Erythroblast (primary cell): ENCODE measurements at regions not wholly inside any gene's neighbourhood (a gene's known extent, or its start where the extent isn't known, plus 50 kb on each side); places are given as distances from the start of the nearest gene placed in this dataset.
"Not testable (repeated sequence)": the region's sequence is repeated elsewhere in the genome, so short reads cannot be mapped to it uniquely, and the experiment has no call there.

Source experiments
- GATA1 ChIP-seq: IDR thresholded peaks from 2 replicates; pipeline ENCODE4 v1.6.1; 2011; ENCODE audit warnings: low read depth, mild to moderate bottlenecking, control low read depth, low read length, moderate library complexity
- POLR2A ChIP-seq: IDR thresholded peaks from 2 replicates; pipeline ENCODE4 v1.6.1; 2011; ENCODE audit warnings: mild to moderate bottlenecking, low read length

GRCh38 chr2:36180789-36181482 lies 174.6 kb upstream of the CRIM1 start:
- TF ChIP-seq POLR2A, GATA1: not testable (repeated sequence)
